DMS79 treated with DMSO at 0.1 percent for 48 hours (cell line): ENCODE measurements at regions not wholly inside any gene's neighbourhood (a gene's known extent, or its start where the extent isn't known, plus 50 kb on each side); places are given as distances from the start of the nearest gene placed in this dataset.
"Not testable (repeated sequence)": the region's sequence is repeated elsewhere in the genome, so short reads cannot be mapped to it uniquely, and the experiment has no call there.

Experiments used
- DNase-seq: peaks from one replicate; lab custom pipeline; 2025; lab: John Stamatoyannopoulos, UW

DNA sequence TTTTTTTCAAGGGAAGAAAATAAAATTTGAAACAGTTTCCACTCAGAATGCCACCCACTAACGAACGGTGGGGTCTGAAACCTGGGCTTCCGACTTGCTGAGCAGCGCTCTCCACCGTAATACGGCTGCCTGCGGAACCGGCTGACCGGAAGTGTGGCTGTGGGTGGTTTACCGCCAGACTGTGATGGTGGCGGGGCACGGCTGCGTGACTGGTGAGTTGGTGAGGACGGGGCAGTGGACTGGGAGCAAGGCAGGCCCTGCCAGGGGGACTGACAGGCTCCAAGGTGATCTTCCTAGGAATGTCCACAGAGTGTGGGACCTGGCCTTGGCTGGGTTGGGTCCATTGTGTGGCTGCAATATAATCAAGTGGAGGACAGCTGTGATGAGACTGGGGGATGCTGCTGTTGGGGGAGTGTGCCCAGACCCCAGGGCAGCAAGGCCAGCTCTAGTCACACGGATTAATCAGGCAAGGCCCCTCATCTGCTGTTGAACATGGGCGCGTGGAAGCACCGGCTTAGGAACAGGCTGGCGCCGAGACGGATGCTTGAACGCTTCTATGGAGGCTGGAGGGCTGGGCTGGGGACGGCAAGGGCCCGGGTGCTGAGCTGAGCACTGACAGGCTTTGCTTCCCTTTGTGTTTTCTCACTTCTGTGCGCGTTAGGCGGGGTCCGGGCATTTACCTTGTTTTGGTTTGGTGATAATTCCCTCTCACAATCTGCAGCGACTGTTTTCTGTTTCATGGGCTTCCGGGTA is 357.7 kb upstream of the SPRED2 start:
- DNase-seq: no peak

GRCh38 chr2:65788556-65788955 is 356.2 kb upstream of the SPRED2 start:
- no peak for DNase-seq

GRCh38 chr2:65786765-65787164 is 354.4 kb upstream of the SPRED2 start:
- no peak for DNase-seq

- DNase-seq: no peak
Measured at GRCh38 chr2:65786007-65786717, 353.8 kb upstream of the SPRED2 start.

- no peak for DNase-seq
Measured at GRCh38 chr2:65782996-65783650, 350.7 kb upstream of the SPRED2 start.

- DNase-seq: no peak
Measured at GRCh38 chr2:65782186-65782585, 349.8 kb upstream of the SPRED2 start.

DNA sequence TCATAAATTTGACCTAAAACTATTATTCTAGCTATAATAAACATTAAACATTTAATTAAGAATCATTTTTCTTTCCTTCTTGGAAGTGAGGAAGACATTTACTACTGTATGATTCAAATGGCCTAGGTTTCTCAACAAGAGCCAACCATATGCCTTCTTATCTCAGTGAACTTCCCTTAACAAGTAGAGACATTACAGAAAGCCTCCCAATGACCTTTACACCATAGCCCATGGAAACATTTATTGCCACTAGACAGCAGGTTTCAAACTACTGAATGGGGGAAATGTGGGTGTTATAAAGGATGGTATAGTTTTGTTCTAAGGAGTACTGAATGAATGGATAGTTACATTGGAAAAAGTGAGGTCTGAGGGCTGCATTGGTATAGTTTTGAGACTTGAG is 349.4 kb upstream of the SPRED2 start:
- no peak for DNase-seq

GRCh38 chr2:65779021-65779420 is 346.6 kb upstream of the SPRED2 start:
- no peak for DNase-seq

- no peak for DNase-seq
Measured at GRCh38 chr2:65778137-65778536, 345.7 kb upstream of the SPRED2 start.

DNA sequence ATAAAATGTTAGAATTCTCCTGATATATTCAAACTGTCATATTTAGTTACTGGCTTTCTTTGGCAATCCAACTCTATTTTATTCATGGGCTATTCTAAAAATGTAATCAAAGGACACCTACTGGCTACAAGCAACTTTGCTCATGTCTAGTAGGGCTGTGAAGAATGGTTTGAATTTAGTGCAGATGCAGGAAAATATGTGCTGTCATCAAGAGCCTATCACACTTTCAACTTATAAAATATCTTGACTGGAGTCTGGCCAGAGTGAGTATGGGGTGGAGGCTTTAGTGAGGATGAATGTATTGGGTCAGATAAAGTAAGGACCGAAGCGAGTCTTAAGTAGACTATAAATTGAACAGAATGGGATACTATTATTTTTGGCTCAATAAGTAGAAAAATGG is 343.4 kb upstream of the SPRED2 start:
- DNase-seq: no peak

GRCh38 chr2:65767946-65768345 is 335.5 kb upstream of the SPRED2 start:
- no peak for DNase-seq

- DNase-seq: no peak
Measured at GRCh38 chr2:65766768-65767267, 334.4 kb upstream of the SPRED2 start.

DNA sequence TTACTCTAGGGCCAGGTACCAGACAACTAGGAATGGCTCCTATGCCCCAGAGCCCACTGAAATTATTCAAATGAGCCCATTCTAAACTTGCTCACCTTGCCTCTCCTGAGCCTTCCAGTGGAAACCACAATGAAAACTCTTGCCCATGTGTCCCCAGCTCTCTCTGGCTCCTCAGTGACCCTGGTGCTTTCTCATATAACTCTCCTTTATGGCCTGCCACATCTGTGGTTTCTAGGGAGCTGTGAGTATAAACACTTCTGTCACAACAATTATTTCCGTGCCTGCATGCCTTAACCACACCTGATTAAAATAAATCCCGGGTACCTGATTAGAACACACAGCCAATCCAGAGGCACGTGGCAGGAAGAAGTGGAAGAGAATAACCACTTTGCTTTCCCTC is 333.0 kb upstream of the SPRED2 start:
- DNase-seq: no peak

- DNase-seq: no peak
Measured at GRCh38 chr2:65762068-65762467, 329.7 kb upstream of the SPRED2 start.

DNA sequence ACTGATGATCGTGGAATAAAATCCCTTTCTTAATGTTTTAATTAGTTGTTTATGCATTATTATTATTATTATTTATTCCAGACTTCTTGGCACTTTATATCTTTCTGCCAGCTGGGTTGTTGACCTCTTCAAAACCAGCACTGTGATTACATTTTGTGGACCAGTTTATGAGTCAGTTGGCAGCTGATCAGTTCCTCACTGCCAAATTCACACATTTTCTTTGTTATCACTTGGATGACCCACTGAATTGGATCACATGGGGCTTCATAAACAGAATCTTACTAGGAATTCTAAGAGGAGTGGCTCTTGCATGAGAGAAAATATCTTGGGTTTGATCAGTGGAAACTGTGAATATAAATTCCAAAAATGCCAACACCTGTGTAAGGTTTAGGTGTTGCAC is 321.8 kb upstream of the SPRED2 start:
- no peak for DNase-seq

GRCh38 chr2:65751408-65751807 is 319.0 kb upstream of the SPRED2 start:
- DNase-seq: no peak

- no peak for DNase-seq
Measured at GRCh38 chr2:65749545-65749944, 317.1 kb upstream of the SPRED2 start.

- DNase-seq: not testable (repeated sequence)
Measured at GRCh38 chr2:65747875-65748274, 315.5 kb upstream of the SPRED2 start.

GRCh38 chr2:65746931-65747675 is 314.7 kb upstream of the SPRED2 start:
- DNase-seq: no peak

- no peak for DNase-seq
Measured at GRCh38 chr2:65744477-65745200, 312.2 kb upstream of the SPRED2 start.

DNA sequence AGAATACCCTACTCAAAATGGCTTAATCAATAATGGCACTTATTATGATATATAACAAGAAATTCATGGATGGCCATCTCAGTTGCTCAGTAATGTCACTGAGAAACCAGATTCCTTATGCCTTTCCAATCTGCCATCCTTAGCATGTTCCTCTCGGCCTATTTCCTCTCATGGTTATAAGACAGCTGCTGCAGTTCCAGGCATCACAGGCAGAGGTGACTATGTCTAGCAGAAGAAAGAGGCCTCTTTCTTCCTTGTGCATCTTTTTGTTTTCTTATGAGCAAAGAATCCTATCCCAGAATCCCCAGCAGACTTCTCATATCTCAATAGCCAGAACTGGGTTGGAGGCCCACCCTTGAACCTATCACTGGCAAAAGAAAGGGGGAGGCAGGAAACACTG is 310.6 kb upstream of the SPRED2 start:
- DNase-seq: no peak

DNA sequence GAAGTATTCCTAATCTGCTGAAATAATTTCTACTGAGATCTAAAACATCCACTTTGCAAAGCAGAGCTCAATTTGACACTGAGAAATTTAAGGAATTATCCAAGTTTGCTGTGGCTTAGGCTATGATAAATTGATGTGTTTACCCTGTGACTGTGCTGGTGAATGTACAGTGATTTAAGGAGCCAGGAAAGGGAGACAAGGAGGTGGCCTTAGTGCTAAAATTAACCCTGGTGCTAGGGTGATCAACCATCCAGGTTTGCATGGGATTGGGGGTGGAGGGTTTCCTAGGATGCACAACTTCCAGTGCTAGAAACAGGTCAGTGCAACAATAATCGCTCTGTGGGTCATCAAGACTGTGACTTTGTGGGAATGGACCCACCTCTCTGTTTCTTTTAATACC is 307.5 kb upstream of the SPRED2 start:
- DNase-seq: no peak
